C4-2B (cell line): ENCODE measurements at regions not wholly inside any gene's neighbourhood (a gene's known extent, or its start where the extent isn't known, plus 50 kb on each side); places are given as distances from the start of the nearest gene placed in this dataset.

Source experiments
- H3K27ac ChIP-seq: fragments of 450-650 bp; 2 replicates; pipeline ENCODE4 v1.5.1; 2017
- CTCF ChIP-seq: fragments of 450-650 bp; conservative IDR thresholded peaks from 2 replicates; pipeline ENCODE4 v1.5.1; 2017; ENCODE audit warnings: mild to moderate bottlenecking
- ZFX ChIP-seq: fragments of 450-650 bp; IDR thresholded peaks from 2 replicates; pipeline ENCODE4 v1.6.1; 2017

DNA sequence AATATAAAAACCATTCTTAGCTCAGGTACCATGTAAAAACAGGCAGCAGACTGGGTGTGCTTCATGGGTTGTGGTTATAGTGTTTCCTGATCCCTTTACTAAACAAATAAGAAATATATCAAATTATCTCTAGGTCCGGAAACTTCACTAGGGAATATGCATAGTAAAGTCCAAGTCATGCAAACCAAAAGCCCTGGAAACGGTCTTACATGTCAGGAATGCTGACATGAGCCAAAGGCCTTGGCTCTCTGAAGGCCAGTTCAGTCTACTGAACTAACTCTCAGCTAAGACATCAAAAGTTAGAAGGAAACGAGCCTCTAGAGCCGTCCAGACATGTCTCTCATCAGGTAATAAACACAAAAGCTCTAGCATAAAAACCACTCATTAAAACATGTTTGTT, 778.9 kb upstream of the ZNF608 start:
- TF ChIP-seq ZFX (no peak), CTCF (no peak)
- H3K27ac ChIP-seq, result no peak overlapping the region

DNA sequence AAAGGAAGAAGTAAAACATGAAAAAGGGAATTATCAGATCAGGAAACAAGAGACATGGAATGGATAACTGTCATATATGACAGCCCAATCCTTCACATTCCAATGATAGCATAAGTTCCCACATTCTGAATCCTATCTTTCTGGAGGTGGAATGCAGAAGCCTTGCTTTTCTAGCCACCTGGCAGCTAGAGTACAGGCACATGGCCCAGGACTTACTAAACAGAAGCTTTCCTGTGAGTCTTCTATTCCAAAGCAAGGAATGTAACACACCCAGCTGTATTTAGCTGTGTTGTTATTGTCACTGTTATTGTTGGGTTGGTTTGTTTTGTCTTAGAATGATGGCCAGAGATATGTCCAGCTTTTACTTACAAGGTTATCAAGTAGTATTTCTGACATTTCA, 780.5 kb upstream of the ZNF608 start:
- no peak overlapping the region for H3K27ac ChIP-seq
- TF ChIP-seq ZFX (no peak), CTCF (no peak)

DNA sequence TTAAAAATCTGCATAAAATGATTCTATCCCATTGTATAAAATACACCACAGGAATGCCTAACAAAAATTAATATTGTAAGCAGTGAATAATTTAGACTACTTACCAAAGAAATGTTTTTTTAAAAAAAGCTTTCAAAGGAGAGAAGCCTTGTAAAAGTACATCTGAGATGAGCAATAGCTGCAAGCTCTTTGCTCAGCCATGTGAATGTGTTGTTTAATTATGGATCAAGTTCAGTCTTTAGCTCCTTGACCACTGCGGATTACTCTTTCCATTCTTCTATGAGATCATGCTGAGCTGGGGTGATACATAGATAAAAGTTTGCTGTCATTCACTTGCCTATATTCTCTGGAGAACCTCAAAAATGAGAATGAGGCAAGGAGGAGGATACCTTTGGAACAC, 782.4 kb upstream of the ZNF608 start:
- no peak overlapping the region for H3K27ac ChIP-seq
- TF ChIP-seq CTCF (no peak), ZFX (no peak)

GRCh38 chr5:125530833-125531615, 784.6 kb upstream of the ZNF608 start:
- no peak for TF ChIP-seq CTCF
- TF ChIP-seq ZFX, result no peak
- no peak overlapping the region for H3K27ac ChIP-seq

DNA sequence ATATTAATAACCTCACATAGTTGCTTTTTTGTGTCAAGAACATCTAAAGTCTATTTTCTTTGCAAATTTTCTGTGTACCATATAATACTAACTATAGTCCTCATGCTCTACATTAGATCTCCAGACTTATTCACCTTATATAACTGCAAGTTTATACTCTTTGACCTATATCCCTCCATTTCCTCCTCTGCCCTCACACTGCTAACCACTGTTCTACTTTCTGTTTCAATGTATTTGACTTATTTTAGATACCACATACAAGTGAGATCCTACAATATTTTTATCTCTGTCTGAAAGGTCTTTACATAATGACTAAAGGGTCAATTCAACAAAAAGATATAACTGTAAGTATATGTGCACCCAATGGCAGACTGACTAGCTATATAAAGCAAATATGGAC, 789.7 kb upstream of the ZNF608 start:
- TF ChIP-seq CTCF (no peak), ZFX (no peak)

DNA sequence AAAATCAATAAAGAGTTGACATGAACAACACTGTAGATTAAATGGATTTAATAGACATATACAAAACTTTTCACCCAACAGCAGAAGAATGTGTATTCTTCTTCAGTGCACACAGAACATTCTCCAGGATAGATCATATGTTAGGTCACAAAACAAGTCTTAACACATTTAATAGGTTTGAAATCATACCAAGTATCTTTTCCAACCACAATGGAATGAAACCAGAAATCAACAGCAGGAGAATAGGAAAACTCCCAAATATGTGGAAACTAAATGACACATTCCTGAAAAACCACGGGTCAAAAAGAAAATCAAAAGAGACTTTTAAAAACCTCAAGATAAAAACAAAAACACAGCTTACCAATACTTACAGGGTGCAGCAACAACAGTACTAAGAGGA, 790.1 kb upstream of the ZNF608 start:
- no peak overlapping the region for H3K27ac ChIP-seq
- TF ChIP-seq CTCF, result no peak

More for the DNA sequence above, 789.7 kb upstream of the ZNF608 start:
- H3K27ac ChIP-seq, result no peak overlapping the region

- no peak overlapping the region for H3K27ac ChIP-seq
- no peak for TF ChIP-seq CTCF
- TF ChIP-seq ZFX, result no peak
Observed at GRCh38 chr5:125537661-125538060, 791.2 kb upstream of the ZNF608 start.
